Prostate gland (tissue), 2 donors: ENCODE measurements at regions not wholly inside any gene's neighbourhood (a gene's known extent, or its start where the extent isn't known, plus 50 kb on each side); places are given as distances from the start of the nearest gene placed in this dataset.

Source experiments
- POLR2A ChIP-seq: fragments of 450-650 bp; IDR thresholded peaks from one replicate; pipeline ENCODE4 v1.6.1; 2016; ENCODE audit warnings: antibody characterized with exemption, mild to moderate bottlenecking
- TF ChIP-seq, protein P1 (sequence below), 4 experiments: fragments of 200-600 bp in 2 of 4; fragments of 450-650 bp in 2 of 4; sonication (generic) in 2 of 4; IDR thresholded peaks; 1 replicate in 3 of 4; 2 replicates in 1 of 4; pipeline ENCODE4 v1.5.1; 2016 to 2019; ENCODE audit warnings: antibody characterized with exemption in 4 of 4, mild to moderate bottlenecking in 2 of 4, moderate library complexity in 2 of 4

DNA sequence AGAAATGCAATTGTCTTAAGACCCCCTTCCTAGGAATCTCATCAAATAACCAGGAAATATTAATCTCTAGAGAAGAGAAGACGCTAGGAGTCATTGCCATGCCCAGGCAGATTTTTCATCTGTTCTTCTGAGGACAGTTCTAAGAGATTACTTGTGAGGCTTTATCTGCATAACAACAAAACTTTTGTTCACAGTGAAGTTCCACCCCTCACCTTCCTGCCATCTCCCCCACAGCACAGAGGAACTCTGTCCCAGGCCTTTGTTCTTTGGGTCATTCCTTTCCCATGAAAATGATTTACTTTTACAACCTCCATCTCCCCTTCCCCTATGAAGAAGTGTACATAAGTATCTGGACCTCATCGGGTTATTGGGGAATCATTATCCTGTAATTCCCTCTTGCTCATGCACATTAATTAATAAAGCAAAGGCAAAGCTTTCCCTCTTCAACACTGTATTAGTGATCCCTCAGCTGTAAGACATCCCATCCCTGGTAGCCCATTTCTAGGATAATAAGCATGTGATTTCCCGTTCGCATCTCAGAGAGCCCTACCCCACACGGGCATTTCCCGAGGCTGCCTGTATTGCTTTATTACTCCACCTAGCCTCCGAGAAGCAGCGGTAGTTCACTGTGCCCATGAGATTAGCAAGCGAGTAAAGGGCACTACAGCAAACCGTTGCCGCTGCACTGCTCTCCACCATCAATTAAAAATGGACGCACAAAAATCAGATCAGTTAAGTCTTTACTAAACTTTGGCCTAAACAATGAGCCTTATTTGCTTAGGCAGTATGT lies 384.4 kb upstream of the CAMK1G start:
- TF ChIP-seq, protein P1, sequence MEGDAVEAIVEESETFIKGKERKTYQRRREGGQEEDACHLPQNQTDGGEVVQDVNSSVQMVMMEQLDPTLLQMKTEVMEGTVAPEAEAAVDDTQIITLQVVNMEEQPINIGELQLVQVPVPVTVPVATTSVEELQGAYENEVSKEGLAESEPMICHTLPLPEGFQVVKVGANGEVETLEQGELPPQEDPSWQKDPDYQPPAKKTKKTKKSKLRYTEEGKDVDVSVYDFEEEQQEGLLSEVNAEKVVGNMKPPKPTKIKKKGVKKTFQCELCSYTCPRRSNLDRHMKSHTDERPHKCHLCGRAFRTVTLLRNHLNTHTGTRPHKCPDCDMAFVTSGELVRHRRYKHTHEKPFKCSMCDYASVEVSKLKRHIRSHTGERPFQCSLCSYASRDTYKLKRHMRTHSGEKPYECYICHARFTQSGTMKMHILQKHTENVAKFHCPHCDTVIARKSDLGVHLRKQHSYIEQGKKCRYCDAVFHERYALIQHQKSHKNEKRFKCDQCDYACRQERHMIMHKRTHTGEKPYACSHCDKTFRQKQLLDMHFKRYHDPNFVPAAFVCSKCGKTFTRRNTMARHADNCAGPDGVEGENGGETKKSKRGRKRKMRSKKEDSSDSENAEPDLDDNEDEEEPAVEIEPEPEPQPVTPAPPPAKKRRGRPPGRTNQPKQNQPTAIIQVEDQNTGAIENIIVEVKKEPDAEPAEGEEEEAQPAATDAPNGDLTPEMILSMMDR (IDR thresholded peaks at IDR 0.05) = no peak
- no peak for TF ChIP-seq POLR2A
